HepG2 (cell line): ENCODE measurements at regions not wholly inside any gene's neighbourhood (a gene's known extent, or its start where the extent isn't known, plus 50 kb on each side); places are given as distances from the start of the nearest gene placed in this dataset.

Source experiments
- BHLHE40 ChIP-seq: IDR thresholded peaks from 2 replicates; pipeline ENCODE4 v1.6.1; 2011; ENCODE audit warnings: low read length, improper control_type of control experiment
- CBX2 ChIP-seq, 2 experiments: fragments of 200-600 bp in 1 of 2; sonication (generic); formaldehyde crosslinking in 1 of 2; IDR thresholded peaks; 2 replicates each; pipeline versions ENCODE4 v1.7.0 to v1.8.1; 2018 to 2022; ENCODE audit warnings: low read depth in 2 of 2, low read length in 1 of 2, mild to moderate bottlenecking in 1 of 2, missing genetic modification reagents in 1 of 2
- GTF2F1 ChIP-seq: fragments of 150-350 bp; IDR thresholded peaks from 2 replicates; pipeline ENCODE4 v1.6.1; 2014; ENCODE audit warnings: low read length
- HOXA7 ChIP-seq: sonication (generic); formaldehyde crosslinking; IDR thresholded peaks from 2 replicates; pipeline ENCODE4 v1.8.1; 2022; ENCODE audit warnings: mild to moderate bottlenecking, missing genetic modification reagents, moderate library complexity
- RFX1 ChIP-seq: fragments of 450-650 bp; IDR thresholded peaks from 2 replicates; pipeline ENCODE4 v1.6.1; 2017
- ZNF230 ChIP-seq: sonication (generic); formaldehyde crosslinking; IDR thresholded peaks from 2 replicates; pipeline ENCODE4 v1.4.0; 2020; ENCODE audit warnings: mild to moderate bottlenecking, missing genetic modification reagents
- ZNF629 ChIP-seq: sonication (generic); formaldehyde crosslinking; conservative IDR thresholded peaks from 2 replicates; pipeline ENCODE4 v1.5.0; 2020; ENCODE audit warnings: missing genetic modification reagents
- ZSCAN25 ChIP-seq: sonication (generic); formaldehyde crosslinking; IDR thresholded peaks from 2 replicates; pipeline ENCODE4 v1.8.0; 2022; ENCODE audit warnings: mild to moderate bottlenecking, missing genetic modification reagents
- ZSCAN9 ChIP-seq: IDR thresholded peaks from 2 replicates; pipeline ENCODE4 v1.6.1; 2016; ENCODE audit warnings: borderline replicate concordance

GRCh38 chr3:76181213-76181612 lies 395.9 kb upstream of the ZNF717 start:
- no peak for TF ChIP-seq ZNF629 (CRISPR knock-in tag)
- TF ChIP-seq RFX1: no peak
- TF ChIP-seq ZSCAN25 (CRISPR knock-in tag): no peak
- TF ChIP-seq GTF2F1: no peak
- no peak for TF ChIP-seq BHLHE40
- TF ChIP-seq HOXA7 (CRISPR knock-in tag): no peak
- no peak for TF ChIP-seq ZNF230 (CRISPR knock-in tag)
- no peak for TF ChIP-seq ZSCAN9
- TF ChIP-seq CBX2 (IDR thresholded peaks at IDR 0.05; ENCODE audit: low read depth, low read length): no peak
- no peak for TF ChIP-seq CBX2 (CRISPR knock-in tag; IDR thresholded peaks at IDR 0.05; ENCODE audit: low read depth)
